NB4 (cell line): ENCODE measurements at regions not wholly inside any gene's neighbourhood (a gene's known extent, or its start where the extent isn't known, plus 50 kb on each side); places are given as distances from the start of the nearest gene placed in this dataset.

Source experiments
- MYC ChIP-seq: IDR thresholded peaks from 2 replicates; pipeline ENCODE4 v1.6.1; 2011; ENCODE audit warnings: low read depth, low read length
- POLR2A ChIP-seq: IDR thresholded peaks from 2 replicates; pipeline ENCODE4 v1.6.1; 2011; ENCODE audit warnings: mild to moderate bottlenecking; ENCODE audit not compliant: insufficient read length; ENCODE audit errors: extremely low read depth
- TF ChIP-seq, protein P1 (sequence below): IDR thresholded peaks from one replicate; pipeline ENCODE4 v1.5.1; 2012; ENCODE audit warnings: low read depth, low read length
- TF ChIP-seq, protein P2 (sequence below): IDR thresholded peaks from 2 replicates; pipeline ENCODE4 v1.6.1; 2011; ENCODE audit warnings: low read depth, low read length

DNA sequence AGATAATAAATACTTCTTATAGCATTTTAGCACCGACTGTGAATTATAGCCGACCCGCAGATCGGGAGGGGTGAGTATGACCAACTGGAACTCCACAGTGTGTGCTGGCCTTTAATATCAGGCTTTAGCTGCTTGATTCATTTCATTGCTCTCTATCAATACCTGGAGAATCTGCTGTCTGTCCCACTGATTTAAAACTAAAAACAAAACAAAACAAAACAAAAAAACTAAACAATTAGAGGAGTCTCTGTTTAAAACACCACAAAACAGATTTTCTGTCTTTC is 216.8 kb downstream of the FAT3 start:
- TF ChIP-seq, protein P1, sequence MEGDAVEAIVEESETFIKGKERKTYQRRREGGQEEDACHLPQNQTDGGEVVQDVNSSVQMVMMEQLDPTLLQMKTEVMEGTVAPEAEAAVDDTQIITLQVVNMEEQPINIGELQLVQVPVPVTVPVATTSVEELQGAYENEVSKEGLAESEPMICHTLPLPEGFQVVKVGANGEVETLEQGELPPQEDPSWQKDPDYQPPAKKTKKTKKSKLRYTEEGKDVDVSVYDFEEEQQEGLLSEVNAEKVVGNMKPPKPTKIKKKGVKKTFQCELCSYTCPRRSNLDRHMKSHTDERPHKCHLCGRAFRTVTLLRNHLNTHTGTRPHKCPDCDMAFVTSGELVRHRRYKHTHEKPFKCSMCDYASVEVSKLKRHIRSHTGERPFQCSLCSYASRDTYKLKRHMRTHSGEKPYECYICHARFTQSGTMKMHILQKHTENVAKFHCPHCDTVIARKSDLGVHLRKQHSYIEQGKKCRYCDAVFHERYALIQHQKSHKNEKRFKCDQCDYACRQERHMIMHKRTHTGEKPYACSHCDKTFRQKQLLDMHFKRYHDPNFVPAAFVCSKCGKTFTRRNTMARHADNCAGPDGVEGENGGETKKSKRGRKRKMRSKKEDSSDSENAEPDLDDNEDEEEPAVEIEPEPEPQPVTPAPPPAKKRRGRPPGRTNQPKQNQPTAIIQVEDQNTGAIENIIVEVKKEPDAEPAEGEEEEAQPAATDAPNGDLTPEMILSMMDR = no peak
- no peak for TF ChIP-seq POLR2A
- TF ChIP-seq, protein P2, sequence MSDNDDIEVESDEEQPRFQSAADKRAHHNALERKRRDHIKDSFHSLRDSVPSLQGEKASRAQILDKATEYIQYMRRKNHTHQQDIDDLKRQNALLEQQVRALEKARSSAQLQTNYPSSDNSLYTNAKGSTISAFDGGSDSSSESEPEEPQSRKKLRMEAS = no peak
- TF ChIP-seq MYC = no peak
